ENCODE measurements at regions not wholly inside any gene's neighbourhood (a gene's known extent, or its start where the extent isn't known, plus 50 kb on each side); places are given as distances from the start of the nearest gene placed in this dataset.

DNA sequence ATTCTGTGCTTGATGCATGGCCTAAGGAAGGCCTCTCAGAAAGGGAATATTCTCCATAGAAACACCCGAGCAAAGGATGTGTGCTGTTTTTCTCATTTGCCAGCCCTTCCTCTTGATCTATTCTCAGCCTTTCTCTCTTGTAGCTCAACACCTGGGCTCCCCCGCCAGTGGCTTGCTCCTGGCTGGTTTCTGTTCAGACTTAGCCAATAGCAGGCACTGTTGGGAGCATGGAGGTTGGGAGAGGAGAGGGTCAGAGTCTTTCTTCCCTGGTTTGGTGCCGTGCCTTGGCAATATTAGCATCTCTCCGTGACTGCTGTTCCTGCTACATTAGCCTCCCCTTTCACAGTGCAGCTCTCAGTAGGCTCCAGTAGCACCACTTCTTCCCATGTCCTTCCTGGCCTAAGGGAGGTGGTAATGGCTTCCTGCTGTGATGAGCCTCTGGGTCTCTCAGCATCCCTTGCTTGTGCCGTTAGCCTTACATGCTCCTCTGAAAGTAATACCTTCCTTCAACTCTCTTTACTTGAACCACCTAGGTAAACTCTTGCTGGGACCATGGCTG lies 269.7 kb upstream of the GAS1 start:
- TF ChIP-seq POLR2AphosphoS5 (IDR thresholded peaks at IDR 0.05; ENCODE audit: low read depth, low read length) (no peak), POLR2A (IDR thresholded peaks at IDR 0.05; ENCODE audit: low read depth, low read length) (no peak), TAF1 (IDR thresholded peaks at IDR 0.05; ENCODE audit: borderline replicate concordance, low read depth, low read length) (no peak)
- FAIRE-seq (no peak), DNase-seq (ENCODE audit: insufficient read length) (no peak)

DNA sequence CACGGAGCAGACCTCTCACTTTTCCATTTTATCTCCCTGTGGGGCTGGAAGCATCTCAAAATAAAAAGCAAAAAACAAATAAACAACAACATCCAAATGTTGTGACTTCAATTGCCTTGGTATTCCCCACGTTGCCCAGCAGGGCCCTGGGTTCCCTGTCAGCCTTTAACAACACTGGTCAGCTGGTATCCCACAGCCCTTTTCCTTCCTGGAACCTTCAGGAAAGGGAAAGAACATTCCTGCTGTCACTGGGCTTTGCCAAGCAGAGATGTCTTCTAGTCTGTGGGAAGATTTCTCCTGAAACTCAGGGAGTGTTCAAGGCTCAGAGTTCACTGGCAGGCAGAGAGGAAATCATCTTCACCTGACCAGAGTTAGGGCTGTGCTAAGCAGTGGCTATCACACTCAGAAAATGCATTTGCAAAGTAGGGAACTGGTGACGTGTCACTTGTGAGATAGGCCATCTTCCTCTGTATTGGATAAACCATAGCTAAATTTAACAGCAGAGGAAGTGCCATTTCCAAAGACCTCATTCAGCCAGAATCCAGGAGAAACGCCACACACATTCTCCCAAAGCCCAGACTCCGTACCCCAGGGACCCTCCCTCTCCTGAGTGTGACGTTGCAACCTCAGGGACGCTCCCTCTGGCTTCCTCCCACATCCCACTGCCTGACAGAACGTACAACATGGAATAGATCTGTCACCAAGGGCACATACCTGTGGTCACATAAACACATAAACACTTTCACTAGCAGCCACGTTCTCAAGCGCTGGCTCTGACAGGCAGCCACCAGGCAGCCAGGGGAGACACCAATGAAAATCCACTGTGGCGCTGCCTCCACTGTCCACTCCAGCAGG lies 274.0 kb upstream of the DAPK1 start:
- no peak for DNase-seq (ENCODE audit: insufficient read length)
- FAIRE-seq = no peak
- TF ChIP-seq POLR2A (IDR thresholded peaks at IDR 0.05; ENCODE audit: low read depth, low read length) = no peak
- TF ChIP-seq TAF1 (IDR thresholded peaks at IDR 0.05; ENCODE audit: borderline replicate concordance, low read depth, low read length) = no peak
- no peak for TF ChIP-seq POLR2AphosphoS5 (IDR thresholded peaks at IDR 0.05; ENCODE audit: low read depth, low read length)

DNA sequence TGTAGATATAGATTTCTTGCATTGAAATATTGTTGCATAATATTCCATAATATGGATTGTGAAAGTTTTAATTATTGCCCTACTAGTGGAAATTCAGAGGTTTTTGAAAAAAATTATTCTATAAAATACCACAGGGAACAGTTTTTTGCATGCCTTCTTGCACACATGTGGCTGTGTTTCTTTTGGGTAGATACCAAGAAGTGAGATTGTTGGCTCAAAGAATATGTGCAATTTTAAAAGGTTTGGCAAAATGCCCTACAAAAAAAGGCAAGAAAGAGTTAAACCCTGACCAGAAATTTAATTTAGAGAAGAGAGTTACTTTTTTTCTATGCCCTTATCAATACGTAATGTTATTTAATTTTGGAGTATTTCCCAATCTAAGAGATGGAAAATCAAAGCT lies 270.8 kb upstream of the DAPK1 start:
- DNase-seq (ENCODE audit: insufficient read length) = no peak
- no peak for TF ChIP-seq POLR2AphosphoS5 (IDR thresholded peaks at IDR 0.05; ENCODE audit: low read depth, low read length)
- no peak for TF ChIP-seq TAF1 (IDR thresholded peaks at IDR 0.05; ENCODE audit: borderline replicate concordance, low read depth, low read length)
- TF ChIP-seq POLR2A (IDR thresholded peaks at IDR 0.05; ENCODE audit: low read depth, low read length) = no peak
- no peak for FAIRE-seq

- TF ChIP-seq POLR2AphosphoS5 (IDR thresholded peaks at IDR 0.05; ENCODE audit: low read depth, low read length) (no peak), TAF1 (IDR thresholded peaks at IDR 0.05; ENCODE audit: borderline replicate concordance, low read depth, low read length) (no peak), POLR2A (IDR thresholded peaks at IDR 0.05; ENCODE audit: low read depth, low read length) (no peak)
- no peak for FAIRE-seq
- DNase-seq (ENCODE audit: insufficient read length) = no peak
Observed at GRCh38 chr9:87227456-87227855, 270.2 kb upstream of the DAPK1 start.

- no peak for TF ChIP-seq TAF1 (IDR thresholded peaks at IDR 0.05; ENCODE audit: borderline replicate concordance, low read depth, low read length)
- TF ChIP-seq POLR2A (IDR thresholded peaks at IDR 0.05; ENCODE audit: low read depth, low read length) = no peak
- TF ChIP-seq POLR2AphosphoS5 (IDR thresholded peaks at IDR 0.05; ENCODE audit: low read depth, low read length) = no peak
- no peak for DNase-seq (ENCODE audit: insufficient read length)
- FAIRE-seq = no peak
Observed at GRCh38 chr9:87229108-87229507, 268.6 kb upstream of the DAPK1 start.

DNA sequence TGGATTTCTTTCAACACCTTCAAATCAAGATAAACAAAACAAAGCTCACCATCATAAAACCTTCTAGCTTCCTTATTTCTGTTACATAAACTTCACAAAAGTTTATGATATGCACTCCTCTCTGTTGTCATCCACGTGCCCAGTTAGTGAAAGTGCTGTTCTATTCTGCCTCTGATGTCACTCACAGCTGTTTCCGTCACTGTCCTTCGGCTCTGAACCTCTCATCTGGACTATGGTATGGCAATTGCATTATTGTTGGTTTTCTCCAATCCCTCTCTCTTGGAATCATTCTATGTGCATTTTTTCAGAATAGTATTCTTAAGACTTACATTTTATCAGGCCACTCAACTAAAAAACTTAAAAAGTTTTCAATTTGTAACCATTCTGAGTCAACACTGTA lies 264.2 kb upstream of the DAPK1 start:
- FAIRE-seq = no peak
- TF ChIP-seq POLR2AphosphoS5 (IDR thresholded peaks at IDR 0.05; ENCODE audit: low read depth, low read length) (no peak), POLR2A (IDR thresholded peaks at IDR 0.05; ENCODE audit: low read depth, low read length) (no peak), TAF1 (IDR thresholded peaks at IDR 0.05; ENCODE audit: borderline replicate concordance, low read depth, low read length) (no peak)
- no peak for DNase-seq (ENCODE audit: insufficient read length)

DNA sequence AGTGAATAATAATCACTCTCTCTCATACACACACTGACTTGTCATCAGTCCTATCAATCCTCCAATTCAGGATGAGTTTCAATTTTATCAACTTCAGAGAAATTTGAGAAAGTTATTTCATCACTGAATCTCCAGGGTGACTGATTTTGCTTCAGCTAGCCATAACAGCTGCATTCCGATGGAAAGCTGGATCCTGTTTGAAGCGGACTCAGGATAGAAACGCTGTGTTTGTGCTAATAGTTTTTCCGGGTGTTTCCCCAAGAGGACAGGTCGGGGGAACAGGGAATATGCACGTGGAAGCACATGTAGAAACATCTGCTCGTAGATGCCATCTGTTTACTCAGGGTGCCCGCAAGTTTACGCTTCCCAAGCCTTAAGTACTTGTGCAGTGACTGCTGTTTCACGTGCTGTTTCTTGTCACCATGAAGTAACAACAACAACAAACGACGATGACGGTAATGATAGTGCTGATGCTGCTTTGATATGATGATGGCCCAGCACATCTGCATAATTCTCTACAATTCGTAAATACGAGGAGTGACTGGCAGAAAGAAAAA lies 263.7 kb upstream of the DAPK1 start:
- FAIRE-seq (no peak), DNase-seq (ENCODE audit: insufficient read length) (no peak)
- TF ChIP-seq TAF1 (IDR thresholded peaks at IDR 0.05; ENCODE audit: borderline replicate concordance, low read depth, low read length) (no peak), POLR2A (IDR thresholded peaks at IDR 0.05; ENCODE audit: low read depth, low read length) (no peak), POLR2AphosphoS5 (IDR thresholded peaks at IDR 0.05; ENCODE audit: low read depth, low read length) (no peak)

- FAIRE-seq (no peak), DNase-seq (ENCODE audit: insufficient read length) (no peak)
- TF ChIP-seq POLR2AphosphoS5 (IDR thresholded peaks at IDR 0.05; ENCODE audit: low read depth, low read length) (no peak), POLR2A (IDR thresholded peaks at IDR 0.05; ENCODE audit: low read depth, low read length) (no peak), TAF1 (IDR thresholded peaks at IDR 0.05; ENCODE audit: borderline replicate concordance, low read depth, low read length) (no peak)
Observed at GRCh38 chr9:87234854-87235253, 262.8 kb upstream of the DAPK1 start.

DNA sequence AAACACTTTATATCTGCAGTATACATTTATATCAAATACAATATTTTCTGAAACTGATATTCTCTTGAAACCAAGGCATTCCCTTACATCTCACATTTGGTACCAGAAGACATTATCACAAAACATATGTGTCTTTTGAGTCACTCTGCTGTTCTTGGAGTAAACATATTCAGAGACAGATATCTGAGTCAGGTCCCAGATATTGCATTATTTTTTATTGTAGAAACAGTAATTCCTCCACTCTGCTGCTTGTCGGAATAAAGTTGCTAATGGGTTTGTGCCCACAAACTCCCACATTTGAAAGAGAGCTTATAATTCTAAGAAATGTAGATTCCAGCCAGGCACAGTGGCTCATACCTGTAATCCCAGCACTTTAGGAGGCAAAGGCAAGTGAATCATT lies 261.1 kb upstream of the DAPK1 start:
- DNase-seq (ENCODE audit: insufficient read length) = no peak
- FAIRE-seq = no peak
- no peak for TF ChIP-seq POLR2A (IDR thresholded peaks at IDR 0.05; ENCODE audit: low read depth, low read length)
- TF ChIP-seq POLR2AphosphoS5 (IDR thresholded peaks at IDR 0.05; ENCODE audit: low read depth, low read length) = no peak
- TF ChIP-seq TAF1 (IDR thresholded peaks at IDR 0.05; ENCODE audit: borderline replicate concordance, low read depth, low read length) = no peak

GRCh38 chr9:87237336-87237735 lies 260.3 kb upstream of the DAPK1 start:
- DNase-seq (ENCODE audit: insufficient read length) = no peak
- no peak for FAIRE-seq
- TF ChIP-seq POLR2AphosphoS5 (IDR thresholded peaks at IDR 0.05; ENCODE audit: low read depth, low read length) (no peak), POLR2A (IDR thresholded peaks at IDR 0.05; ENCODE audit: low read depth, low read length) (no peak), TAF1 (IDR thresholded peaks at IDR 0.05; ENCODE audit: borderline replicate concordance, low read depth, low read length) (no peak)

GRCh38 chr9:87238545-87238944 lies 259.1 kb upstream of the DAPK1 start:
- TF ChIP-seq POLR2AphosphoS5 (IDR thresholded peaks at IDR 0.05; ENCODE audit: low read depth, low read length) (no peak), POLR2A (IDR thresholded peaks at IDR 0.05; ENCODE audit: low read depth, low read length) (no peak), TAF1 (IDR thresholded peaks at IDR 0.05; ENCODE audit: borderline replicate concordance, low read depth, low read length) (no peak)
- FAIRE-seq = no peak

GRCh38 chr9:87239312-87239711 lies 258.4 kb upstream of the DAPK1 start:
- TF ChIP-seq TAF1 (IDR thresholded peaks at IDR 0.05; ENCODE audit: borderline replicate concordance, low read depth, low read length) (no peak), POLR2A (IDR thresholded peaks at IDR 0.05; ENCODE audit: low read depth, low read length) (no peak), POLR2AphosphoS5 (IDR thresholded peaks at IDR 0.05; ENCODE audit: low read depth, low read length) (no peak)
- DNase-seq (ENCODE audit: insufficient read length) (no peak), FAIRE-seq (no peak)

More at GRCh38 chr9:87238545-87238944, 259.1 kb upstream of the DAPK1 start:
- no peak for DNase-seq (ENCODE audit: insufficient read length)

Data from GM12892 (cell line).